ENCODE measurements at regions not wholly inside any gene's neighbourhood (a gene's known extent, or its start where the extent isn't known, plus 50 kb on each side); places are given as distances from the start of the nearest gene placed in this dataset.

- TF ChIP-seq, protein P1, sequence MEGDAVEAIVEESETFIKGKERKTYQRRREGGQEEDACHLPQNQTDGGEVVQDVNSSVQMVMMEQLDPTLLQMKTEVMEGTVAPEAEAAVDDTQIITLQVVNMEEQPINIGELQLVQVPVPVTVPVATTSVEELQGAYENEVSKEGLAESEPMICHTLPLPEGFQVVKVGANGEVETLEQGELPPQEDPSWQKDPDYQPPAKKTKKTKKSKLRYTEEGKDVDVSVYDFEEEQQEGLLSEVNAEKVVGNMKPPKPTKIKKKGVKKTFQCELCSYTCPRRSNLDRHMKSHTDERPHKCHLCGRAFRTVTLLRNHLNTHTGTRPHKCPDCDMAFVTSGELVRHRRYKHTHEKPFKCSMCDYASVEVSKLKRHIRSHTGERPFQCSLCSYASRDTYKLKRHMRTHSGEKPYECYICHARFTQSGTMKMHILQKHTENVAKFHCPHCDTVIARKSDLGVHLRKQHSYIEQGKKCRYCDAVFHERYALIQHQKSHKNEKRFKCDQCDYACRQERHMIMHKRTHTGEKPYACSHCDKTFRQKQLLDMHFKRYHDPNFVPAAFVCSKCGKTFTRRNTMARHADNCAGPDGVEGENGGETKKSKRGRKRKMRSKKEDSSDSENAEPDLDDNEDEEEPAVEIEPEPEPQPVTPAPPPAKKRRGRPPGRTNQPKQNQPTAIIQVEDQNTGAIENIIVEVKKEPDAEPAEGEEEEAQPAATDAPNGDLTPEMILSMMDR (IDR thresholded peaks at IDR 0.05) = no peak
- TF ChIP-seq POLR2A (IDR thresholded peaks at IDR 0.05) = no peak
- no peak for TF ChIP-seq POLR2AphosphoS5 (IDR thresholded peaks at IDR 0.05)
Observed at GRCh38 chr7:41103331-41103730, 599.6 kb downstream of the INHBA start.
